H1 (cell line): ENCODE measurements at regions not wholly inside any gene's neighbourhood (a gene's known extent, or its start where the extent isn't known, plus 50 kb on each side); places are given as distances from the start of the nearest gene placed in this dataset.

Source experiments
- GTF2F1 ChIP-seq: IDR thresholded peaks from 2 replicates; pipeline ENCODE4 v1.6.1; 2012; ENCODE audit warnings: low read depth, low read length, improper control_type of control experiment, borderline replicate concordance
- SP4 ChIP-seq: IDR thresholded peaks from 2 replicates; pipeline ENCODE4 v1.6.1; 2012; ENCODE audit warnings: low read length, inconsistent platforms

- TF ChIP-seq GTF2F1 = no peak
- no peak for TF ChIP-seq SP4
- TF ChIP-seq, all 59 proteins: peak for 0
These were observed 734.2 kb upstream of the SALL3 start (continued) for GRCh38 chr18:78245451-78245850.
